HG03103 (cell line): ENCODE measurements at regions not wholly inside any gene's neighbourhood (a gene's known extent, or its start where the extent isn't known, plus 50 kb on each side); places are given as distances from the start of the nearest gene placed in this dataset.
A peak's percentile ranks its signal among the peaks of the same experiment; 100 is the strongest.

Experiments used
- ATAC-seq: cut with Tn5 transposase; IDR thresholded peaks from one replicate; pipeline ENCODE4 v1.9.1; 2021; ENCODE audit warnings: low read depth; ENCODE audit not compliant: unreplicated experiment

DNA sequence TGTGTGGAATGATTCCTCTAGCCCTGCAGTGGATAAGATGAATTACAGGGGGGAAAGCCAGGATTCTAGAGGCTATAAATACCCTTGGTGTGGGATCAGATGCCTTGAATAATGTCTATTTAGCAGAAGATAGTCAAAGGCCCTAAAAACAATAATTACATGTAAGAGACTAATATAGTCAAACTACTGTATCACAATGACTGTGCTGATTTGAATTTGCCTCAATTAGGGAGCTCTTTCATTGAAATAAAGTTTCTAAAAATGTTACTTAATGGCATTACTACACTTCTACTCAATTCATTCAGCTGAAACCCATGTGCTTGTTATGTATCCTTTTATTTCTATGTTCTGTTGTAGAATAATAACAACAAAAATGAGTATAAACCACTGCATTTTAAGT lies 915.6 kb downstream of the TUSC7 start:
- no peak for ATAC-seq

DNA sequence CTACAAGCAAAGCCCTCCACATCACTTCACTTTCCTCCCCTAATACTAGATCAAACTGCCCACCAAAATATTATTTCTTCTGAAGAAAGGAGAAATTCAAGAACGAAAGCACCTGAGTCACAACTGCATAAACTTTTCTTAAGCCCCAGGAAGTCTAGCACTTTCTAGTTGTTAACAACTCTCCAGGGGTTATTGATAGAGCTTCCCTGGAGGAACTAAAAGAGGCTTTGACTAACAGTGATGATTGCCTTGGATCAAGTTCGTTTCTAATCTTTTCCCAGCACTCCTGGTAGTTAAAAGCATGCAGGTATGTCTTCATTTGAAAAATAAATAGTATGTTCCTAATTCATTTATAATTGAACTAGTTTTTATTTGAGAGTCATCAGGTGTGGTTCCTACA lies 917.0 kb downstream of the TUSC7 start:
- no peak for ATAC-seq

DNA sequence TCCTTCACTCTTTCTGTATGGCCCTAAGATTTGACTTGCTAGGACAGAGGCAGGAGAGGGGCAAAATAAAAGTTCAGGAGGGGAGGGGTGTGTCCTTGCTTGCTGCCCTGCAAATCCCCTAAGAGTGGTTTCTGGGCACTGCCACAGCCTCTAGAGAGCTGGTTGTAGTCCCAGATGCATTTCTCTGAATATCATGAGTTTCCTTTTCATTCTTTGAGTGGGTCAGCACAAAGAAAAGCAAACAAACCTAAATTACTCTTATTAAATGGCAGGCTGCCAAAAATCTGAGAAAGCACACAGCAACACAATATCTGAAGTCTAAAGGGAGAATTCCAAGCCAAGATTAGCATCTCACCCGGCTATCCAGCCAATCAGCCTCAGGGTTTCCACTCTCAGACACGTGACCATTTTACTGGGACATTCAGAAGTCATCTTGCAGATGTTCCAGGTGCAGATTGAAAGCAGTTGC lies 919.3 kb downstream of the TUSC7 start:
- ATAC-seq = no peak

DNA sequence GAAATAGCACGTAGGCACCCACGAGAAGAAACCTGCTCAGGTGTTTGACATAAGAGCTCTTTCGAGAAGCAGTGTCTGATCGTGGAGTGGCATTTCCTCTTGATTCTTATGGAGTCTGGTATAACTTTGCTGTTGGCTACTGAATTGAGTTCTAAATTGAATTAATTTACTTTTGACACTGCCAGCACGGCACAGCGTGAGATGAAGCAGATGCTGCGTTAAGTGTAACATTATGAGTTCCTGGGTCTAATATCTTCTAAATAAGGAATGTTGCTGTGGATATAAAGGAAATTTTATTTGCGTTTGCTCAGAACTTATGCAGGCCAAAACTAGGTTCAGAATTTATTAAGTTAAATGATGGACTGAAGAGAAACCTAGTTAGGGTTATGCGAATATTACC lies 919.9 kb downstream of the TUSC7 start:
- no peak for ATAC-seq

DNA sequence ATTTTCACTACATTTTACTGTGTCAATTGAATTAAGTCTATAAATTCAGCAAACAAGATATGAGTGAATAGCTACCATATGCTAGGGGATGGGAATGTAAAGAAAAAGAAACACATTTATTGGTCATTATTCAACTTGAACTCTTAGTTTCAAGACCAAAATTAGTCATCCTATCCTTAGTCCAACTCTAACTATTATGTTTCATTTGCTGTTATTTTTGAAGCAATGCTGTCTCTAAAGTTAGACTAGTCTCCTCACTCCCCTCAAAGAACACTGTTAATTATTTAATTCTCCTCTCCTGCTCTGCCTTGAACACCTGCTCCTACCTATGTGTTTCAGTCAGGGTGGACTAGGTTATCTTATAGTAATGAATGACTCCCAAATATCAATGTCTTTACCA lies 920.9 kb downstream of the TUSC7 start:
- peak; percentile 55 for ATAC-seq

DNA sequence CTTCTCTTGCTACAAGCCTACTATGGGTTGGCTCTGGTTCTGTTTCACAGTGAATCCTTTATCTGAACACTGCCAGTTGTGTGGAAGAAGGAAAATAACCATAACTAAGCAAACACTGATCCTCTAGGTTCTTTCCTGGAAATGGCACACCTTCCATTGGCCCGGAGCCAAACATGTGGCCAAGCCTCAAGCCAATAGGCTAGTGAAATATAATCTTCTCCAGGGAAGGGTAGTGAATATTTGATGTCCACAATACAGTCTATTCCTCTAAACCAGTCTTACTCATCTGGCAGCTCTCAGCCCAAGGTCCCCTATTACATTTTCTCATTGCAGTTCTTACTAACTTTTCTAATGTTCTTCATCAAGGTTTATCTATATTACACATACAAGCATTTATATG lies 921.3 kb downstream of the TUSC7 start:
- peak; percentile 15 for ATAC-seq

DNA sequence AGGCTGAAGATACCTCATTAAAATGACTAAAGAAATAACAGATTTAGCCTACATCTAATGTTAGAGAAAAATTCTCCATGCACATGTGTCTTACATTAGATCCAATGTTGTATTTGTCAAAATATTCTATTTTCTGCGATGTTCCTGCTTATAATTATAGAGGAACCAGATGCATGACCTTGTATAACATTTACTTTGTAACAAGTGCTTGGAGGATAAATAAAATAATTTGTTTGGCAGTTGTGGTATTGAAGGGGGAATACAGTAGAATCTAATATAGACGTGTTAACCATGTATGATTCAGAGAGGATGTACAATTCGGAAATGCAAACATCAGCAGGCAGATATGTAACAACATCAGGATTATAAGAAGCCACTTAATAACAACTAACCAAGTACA lies 922.2 kb downstream of the TUSC7 start:
- no peak for ATAC-seq

DNA sequence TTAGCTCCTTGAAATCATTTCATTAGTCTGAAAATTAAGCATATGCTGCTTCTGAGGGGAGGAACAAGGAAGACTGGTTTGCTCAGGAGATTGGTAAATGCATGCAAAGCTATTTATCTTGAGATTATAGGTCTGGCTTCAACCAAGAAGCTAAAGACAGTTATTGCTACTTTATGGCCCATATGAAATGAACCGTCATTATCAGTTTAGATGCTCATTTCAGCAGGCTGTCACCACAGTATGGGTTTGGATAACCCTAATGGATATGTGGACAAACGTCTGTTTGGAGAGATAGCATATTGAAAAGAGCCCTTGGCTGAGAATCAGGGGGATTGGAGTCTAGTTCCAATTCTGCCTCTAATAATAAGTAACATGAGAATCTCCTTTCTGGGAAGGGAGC lies 922.6 kb downstream of the TUSC7 start:
- no peak for ATAC-seq

DNA sequence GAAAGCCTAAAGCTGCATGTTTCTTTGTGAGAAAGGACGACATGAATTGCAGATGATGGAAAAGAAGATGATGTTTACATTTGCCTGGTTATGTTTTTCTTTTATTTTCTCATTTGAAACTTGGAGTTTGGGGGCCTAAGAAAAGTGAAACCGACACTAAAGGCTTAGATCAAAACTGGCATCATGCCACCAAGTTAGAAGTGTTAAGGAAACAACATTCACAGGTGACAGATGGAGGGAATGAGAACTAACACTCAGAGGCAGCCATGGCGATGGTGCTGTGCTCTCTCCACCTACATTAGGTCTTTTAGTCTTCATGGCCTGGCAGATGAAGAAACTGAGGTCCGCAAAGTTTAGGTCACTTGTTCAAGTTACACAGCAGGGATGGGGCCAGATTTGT lies 923.6 kb downstream of the TUSC7 start:
- ATAC-seq = no peak

DNA sequence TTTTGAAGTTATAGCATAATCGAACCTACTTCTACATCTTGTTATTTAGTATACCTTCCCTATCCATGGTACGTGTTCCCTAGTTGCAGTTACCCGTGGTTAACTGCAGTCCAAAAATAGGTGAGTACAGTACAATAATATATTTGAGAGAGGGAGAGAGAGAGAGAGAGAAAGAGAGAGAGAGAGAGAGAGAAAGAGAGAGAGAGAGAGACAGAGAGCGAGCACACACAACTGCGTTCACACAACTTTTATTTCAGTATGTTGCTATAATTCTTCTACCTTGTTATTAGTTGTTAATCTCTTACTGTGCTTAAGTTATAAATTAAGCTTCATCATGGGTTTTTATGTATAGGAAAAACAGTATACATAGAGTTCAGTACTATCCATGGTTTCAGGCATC lies 928.1 kb downstream of the TUSC7 start:
- ATAC-seq = no peak

DNA sequence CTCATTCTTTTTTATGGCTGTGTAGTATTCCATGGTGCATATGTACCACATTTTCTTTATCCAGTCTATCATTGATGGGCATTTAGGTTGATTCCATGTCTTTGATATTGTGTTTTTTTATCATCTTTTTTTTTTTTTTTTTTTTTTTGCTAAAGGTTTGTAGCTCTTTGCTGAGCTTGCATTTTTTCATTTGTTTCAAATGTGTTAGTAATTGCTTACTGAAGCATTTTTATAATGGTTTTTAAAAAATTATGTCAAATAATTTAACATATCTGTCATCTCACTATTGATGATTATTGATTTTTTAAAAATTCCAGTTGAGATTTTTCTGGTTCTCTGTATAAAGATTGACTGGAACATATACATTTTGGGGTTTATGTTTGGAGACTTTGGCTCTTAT lies 934.6 kb downstream of the TUSC7 start:
- no peak for ATAC-seq

DNA sequence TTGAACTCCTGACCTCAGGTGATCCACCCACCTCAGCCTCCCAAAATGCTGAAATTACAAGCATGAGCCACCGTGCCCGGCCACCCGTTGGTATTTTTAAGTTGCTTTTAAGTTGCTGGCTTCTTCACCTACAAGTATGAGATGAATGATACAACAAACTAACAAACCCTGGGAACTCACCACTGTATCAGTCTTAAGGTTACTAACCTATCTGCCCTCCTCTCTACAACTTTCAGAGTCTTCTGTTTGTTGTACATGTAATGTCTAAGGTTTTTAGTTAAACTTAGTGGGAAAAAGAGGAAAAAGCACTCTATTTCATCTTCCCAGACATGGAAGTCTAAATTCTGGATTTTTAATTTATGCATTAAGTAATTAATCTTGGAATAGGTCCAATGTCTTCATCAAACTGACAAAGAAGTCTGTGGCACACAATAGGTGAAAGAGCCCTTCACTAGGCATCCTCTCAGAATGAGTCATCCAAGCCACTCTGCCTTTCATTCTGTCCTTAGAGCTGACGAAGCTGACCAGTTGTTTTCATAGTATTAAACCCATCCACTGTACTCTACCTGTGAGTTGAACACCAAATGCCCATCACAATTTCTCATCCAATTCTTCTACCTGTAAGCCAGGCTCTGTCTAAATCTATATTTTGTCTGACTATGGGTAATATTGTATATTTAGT lies 936.1 kb downstream of the TUSC7 start:
- peak; percentile 67 for ATAC-seq

DNA sequence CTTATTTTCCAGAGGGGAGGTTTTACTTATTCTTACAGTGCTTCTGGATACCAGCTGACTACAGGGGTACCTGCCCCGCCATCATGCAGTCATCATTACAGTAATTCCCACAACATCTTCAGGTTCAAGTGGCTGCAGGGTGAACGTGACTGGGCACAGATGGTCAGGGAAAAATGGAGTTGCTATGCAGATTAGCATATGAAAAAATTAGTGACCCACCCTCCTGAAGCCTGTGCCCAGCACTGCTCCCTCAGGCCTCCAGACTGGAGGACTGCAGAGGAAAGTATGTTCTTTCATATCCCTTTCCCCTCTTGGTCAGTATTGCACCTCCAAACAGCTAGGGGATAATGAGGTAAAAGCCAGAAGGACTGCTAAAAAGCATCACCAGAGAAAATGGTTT lies 937.9 kb downstream of the TUSC7 start:
- no peak for ATAC-seq

DNA sequence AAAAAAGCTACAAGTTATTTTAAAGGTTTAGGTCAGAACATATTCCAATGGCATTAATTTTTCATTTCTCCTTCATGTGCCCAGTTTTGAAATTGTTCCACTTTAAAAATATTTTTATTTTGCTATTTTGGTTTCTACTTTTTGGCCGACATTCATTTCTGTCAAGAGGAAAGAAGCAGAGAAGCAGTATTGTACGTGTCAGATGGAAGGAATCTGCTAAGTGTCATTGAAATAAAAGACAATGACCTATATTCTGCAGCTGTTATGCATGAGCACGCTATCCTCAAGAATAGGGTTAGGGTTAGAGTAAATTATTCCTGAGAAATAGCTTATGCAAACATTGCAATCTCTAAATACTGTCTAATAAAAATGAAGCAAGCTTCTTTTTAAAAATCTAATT lies 941.7 kb downstream of the TUSC7 start:
- no peak for ATAC-seq

DNA sequence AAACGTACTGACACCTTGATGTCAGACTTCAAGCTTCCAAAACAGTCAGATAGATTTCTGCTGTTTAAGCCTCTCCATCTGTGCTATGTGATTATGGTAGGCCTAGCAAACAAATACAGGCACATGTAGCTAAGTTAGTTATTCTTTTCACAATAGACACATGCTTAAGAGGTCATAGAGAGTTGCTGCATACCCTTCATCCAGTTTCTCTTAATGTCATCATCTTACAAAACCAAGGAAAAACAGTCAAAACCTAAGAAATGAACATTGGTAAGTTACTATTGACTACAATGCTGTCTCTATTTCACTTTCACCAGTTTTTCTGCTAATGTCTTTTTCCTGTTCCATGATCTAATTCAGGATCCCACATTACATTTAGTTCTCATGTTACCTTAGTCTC lies 946.8 kb downstream of the TUSC7 start:
- no peak for ATAC-seq

DNA sequence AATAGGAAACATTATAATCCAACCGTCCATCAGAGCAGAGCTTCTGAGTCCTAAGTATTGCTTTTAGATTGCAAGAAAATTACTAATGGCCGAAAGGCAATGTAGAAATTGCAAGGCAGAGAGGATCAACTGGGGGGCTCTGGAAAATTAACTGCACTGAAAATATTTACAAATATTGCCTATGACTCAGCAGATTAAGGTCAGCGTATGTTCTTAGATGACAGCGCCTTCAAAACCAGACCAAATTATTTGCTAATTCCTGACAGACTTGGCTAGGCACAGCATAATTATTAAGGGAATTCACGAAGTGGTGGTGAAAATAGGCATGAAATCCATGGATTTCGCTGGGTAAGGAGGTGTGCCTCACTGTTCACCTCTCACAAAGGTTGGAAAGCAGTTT lies 947.7 kb downstream of the TUSC7 start:
- no peak for ATAC-seq

DNA sequence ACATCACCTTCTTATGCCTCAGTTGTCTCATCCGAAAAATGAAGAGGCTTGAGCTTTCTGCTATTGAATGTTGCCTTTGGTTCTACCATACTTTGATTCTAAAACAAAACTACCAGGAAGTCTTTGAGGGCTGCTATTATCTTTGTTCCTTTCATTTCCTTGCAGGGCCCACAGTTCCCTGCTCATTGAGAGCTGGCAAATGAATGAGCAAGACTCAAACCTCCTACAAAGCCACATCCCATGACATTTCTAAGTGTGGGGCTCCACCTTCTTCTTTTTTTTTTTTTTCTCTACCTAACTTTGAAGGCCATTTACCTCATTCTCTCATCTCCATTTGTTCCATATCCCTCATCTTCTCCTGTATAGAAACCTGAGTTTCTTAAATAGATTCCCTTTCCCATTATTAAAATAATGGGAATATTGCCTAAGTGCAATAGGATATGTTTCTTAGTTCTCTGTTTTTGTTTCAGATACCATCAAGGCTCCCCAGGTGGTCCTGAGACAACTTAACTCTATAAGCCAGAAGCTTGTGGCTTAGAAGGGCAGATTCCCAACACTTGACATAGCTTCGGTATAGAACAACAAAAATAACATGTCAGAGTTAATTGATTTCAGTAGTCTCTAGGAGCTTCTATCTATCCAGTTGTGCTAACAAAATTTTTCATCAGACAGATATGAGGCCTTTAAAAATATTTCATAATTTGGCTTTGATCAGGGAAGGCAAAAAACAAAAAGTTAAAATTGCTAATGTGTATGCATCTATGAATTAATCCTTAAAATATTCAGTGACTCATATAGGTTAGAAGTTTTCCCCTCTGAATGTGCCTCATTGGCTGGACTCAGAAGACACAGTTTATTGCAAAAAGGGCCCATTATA lies 951.6 kb downstream of the TUSC7 start:
- ATAC-seq = no peak

DNA sequence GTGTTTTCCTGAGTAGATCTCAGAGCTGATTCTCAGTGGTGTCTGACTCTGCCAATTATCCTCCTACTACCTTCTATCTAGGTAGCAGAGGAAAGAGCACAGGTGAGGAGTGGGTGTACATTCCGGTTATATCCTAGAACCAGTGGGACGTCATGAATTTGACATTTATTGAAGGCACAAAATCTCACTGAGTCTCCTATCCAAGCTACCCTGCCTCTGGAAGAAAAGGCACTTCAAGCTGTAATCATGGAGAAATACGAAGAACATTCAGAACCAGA lies 952.2 kb downstream of the TUSC7 start:
- ATAC-seq = no peak

DNA sequence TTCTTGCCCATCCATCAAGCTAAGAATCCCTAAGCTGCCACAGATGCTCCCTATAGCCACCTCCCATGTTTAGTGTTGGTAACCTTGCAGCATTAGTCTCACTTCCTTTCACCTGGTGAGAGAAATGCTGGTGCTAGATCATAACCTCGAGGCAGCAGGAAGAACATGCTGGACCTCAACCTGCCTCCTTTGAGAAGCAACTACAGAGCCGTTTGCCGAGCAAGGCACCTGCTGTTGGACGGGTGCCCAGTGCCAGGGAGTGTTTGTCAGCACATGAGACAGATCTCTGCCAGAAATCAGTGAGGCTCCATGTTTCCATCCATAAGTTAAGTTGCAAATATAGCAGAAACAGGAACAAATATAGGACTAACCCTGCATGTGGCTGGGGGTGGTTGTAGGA lies 955.7 kb downstream of the TUSC7 start:
- no peak for ATAC-seq

DNA sequence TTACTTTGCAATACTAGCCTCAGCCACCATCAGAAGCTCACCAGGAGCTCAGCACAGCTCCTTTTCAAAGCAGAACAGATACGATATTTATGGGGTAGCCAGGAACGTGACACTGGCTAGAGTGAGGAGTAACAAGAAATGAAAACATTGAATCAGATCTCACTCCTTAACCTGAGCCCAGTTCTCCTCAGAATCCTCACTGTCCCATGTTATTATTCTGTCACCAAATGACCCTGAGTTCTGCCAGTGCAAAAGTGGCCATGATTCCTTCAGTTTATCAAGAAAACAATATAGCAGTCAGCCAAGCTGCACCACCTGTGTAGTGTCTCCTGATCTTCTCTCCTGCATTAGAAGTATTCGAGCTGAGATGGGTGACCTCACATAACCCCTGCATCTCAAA lies 956.7 kb downstream of the TUSC7 start:
- no peak for ATAC-seq

DNA sequence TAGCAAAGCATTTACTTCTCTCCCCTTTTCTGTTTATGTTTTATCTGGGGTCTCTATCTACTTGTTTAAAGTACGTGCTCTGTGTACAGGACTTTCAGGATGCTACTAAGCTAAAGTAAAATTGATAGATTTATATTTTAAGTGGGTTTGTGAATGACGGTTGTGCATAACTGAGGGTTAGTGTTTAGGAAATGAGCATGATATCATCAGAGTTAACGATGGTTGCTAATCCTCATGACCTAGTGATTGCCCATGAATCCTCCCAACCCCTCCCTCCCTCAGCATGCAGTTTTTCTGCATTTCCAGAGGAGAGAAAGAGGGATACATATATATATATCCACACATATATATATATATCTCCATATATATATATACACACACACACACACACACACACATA lies 957.2 kb downstream of the TUSC7 start:
- no peak for ATAC-seq

DNA sequence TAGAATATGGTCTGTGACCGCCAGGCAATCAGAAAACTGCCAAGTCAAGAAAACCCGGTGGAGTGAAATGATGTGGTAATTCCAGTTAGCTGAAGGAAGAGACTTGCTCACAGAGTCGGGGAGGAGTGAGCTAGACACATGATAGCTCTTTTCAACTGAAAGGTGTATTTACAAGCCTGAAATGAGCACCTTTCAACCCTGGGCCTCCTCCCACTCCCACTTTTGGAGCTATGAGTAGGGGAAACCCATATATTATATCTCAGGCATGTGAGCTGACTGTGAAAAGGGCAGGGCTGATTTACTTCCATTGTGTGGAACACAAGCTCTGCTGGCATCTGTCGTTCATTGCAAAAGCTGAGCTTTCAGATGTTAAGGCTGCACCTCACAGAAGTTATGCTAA lies 960.2 kb downstream of the TUSC7 start:
- ATAC-seq = no peak
